Dedifferentiated amniotic fluid mesenchymal stem cell (primary cell): ENCODE measurements at regions not wholly inside any gene's neighbourhood (a gene's known extent, or its start where the extent isn't known, plus 50 kb on each side); places are given as distances from the start of the nearest gene placed in this dataset.
A peak's percentile ranks its signal among the peaks of the same experiment; 100 is the strongest.

Experiments used
- DNase-seq: peaks from one replicate; pipeline ENCODE4 v3.0.0-alpha.2; 2016; ENCODE audit errors: extremely low spot score

DNA sequence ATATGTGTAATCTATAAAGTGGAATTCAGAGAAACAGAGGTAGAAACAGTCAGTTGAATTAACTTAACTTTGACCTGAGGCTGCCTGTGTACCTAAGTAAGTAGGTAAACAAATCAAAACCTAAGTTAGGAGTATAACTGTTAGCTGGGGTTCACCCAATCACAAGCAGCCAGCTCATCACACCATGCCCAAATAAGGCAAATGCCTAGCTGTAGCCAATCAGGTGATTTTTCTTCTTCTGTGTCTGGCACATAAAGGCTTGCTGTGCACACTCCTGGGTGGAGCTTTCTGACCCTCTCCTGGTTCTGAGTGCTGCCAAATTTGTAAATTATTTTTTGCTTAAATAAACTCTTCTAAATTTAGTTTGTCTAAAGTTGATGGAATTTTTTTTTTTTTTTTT lies 54.7 kb upstream of the TRIM39 start:
- DNase-seq = no peak

DNA sequence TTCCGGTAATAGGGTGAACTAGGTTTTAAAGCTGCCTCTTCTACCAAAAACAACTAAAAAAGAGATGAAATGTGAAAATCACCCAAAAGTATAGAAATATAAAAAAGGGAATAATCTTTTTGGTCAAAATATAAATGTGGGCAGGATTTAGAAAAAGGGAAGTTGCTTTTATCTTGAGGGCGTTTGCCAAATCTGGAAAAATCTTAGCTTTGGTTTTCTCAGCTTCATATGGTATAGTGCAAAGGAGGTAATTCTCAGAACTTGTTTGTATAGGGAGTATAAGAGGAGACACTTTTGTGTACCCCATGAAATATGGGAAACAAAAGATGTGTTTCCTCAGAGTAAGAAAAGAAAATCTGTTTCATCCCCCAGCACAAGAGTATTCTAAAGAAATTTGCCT lies 54.2 kb upstream of the TRIM26 start:
- no peak for DNase-seq

DNA sequence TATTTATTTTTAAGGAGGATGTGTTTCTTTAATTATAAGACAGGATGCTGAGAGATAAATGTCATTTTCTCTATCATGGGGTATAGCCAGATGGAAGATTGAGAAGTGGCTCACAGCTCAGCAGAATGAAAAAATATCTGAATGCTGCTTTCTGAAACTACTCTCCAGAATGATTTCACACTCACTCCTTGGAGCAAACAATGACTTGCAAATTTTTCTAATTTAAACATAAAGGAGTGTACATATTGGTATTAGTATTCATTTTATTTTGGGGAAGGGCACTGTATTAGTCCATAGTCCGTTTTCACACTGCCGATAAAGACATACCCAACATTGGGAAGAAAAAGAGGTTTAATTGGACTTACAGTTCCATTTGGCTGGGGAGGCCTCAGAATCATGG lies 52.4 kb upstream of the TRIM26 start:
- no peak for DNase-seq

DNA sequence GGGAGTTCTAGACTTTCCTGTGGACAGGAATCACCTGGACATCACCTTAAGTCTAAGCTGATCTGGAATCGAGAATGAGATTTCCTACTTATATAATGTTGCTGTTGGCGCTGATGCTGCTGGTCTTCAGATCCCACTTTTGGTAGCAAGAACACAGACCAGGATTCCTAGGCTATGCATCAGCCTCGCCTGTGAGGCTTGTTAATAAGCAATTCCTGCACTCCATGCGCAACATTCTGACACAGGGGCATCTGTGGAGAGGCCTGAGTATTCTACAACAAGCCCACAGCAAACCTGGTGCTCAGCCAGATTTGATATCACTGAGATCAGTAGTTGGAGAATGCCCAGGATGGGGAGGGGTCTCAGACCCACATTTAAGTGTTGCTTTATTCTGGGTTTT lies 52.0 kb upstream of the TRIM26 start:
- no peak for DNase-seq

DNA sequence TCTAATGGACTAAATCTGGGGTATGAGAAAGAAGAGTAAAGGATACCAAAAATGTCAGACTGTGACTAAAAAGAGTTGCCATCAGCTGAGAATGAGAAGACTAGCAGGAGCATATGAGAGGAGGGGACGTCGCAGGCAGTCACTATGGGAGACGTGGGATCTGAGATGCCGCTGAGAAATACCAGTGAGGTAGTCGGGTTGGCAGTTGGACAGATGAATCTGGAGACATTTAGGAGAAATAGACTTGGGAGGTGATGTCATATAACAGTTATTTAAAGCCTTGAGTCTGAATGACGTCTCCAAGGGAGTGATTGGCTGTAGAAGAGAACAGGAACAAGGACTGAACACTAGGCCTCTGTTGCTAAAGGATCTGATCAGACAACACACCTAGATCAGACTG lies 51.5 kb upstream of the TRIM26 start:
- peak; percentile 49 for DNase-seq

DNA sequence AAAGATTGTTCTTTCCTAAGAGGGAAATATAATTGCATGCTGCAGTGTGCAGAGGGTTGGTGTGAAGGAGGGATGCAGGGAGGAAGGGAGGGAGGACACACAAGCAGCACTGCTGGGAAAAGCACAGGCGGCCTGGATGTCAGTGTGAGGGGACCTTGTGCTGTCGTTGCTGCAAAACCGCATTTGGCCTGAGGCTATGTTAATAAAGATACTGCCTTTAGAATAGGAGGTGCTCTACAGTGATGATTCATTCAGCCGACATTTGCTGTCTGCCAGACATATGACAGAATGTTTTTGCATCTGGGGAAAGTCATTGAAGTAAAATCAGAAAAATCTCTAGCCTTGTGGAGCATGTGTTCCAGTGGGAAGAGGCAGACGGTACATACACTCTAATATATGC lies 50.5 kb upstream of the TRIM26 start:
- DNase-seq = peak; percentile 35
